ENCODE measurements at regions not wholly inside any gene's neighbourhood (a gene's known extent, or its start where the extent isn't known, plus 50 kb on each side); places are given as distances from the start of the nearest gene placed in this dataset.

- TF ChIP-seq, protein P1, sequence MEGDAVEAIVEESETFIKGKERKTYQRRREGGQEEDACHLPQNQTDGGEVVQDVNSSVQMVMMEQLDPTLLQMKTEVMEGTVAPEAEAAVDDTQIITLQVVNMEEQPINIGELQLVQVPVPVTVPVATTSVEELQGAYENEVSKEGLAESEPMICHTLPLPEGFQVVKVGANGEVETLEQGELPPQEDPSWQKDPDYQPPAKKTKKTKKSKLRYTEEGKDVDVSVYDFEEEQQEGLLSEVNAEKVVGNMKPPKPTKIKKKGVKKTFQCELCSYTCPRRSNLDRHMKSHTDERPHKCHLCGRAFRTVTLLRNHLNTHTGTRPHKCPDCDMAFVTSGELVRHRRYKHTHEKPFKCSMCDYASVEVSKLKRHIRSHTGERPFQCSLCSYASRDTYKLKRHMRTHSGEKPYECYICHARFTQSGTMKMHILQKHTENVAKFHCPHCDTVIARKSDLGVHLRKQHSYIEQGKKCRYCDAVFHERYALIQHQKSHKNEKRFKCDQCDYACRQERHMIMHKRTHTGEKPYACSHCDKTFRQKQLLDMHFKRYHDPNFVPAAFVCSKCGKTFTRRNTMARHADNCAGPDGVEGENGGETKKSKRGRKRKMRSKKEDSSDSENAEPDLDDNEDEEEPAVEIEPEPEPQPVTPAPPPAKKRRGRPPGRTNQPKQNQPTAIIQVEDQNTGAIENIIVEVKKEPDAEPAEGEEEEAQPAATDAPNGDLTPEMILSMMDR (conservative IDR thresholded peaks at IDR 0.05; ENCODE audit: low read length): no peak
- TF ChIP-seq EZH2phosphoT487 (IDR thresholded peaks at IDR 0.05; ENCODE audit: borderline replicate concordance, low read depth, low read length): no peak
Observed at GRCh38 chr6:119879731-119880130, 530.2 kb upstream of the MAN1A1 start.
